Erythroblast (primary cell): ENCODE measurements at regions not wholly inside any gene's neighbourhood (a gene's known extent, or its start where the extent isn't known, plus 50 kb on each side); places are given as distances from the start of the nearest gene placed in this dataset.
"Not testable (repeated sequence)": the region's sequence is repeated elsewhere in the genome, so short reads cannot be mapped to it uniquely, and the experiment has no call there.

Experiments
- GATA1 ChIP-seq: IDR thresholded peaks from 2 replicates; pipeline ENCODE4 v1.6.1; 2011; ENCODE audit warnings: low read depth, mild to moderate bottlenecking, control low read depth, low read length, moderate library complexity
- POLR2A ChIP-seq: IDR thresholded peaks from 2 replicates; pipeline ENCODE4 v1.6.1; 2011; ENCODE audit warnings: mild to moderate bottlenecking, low read length

DNA sequence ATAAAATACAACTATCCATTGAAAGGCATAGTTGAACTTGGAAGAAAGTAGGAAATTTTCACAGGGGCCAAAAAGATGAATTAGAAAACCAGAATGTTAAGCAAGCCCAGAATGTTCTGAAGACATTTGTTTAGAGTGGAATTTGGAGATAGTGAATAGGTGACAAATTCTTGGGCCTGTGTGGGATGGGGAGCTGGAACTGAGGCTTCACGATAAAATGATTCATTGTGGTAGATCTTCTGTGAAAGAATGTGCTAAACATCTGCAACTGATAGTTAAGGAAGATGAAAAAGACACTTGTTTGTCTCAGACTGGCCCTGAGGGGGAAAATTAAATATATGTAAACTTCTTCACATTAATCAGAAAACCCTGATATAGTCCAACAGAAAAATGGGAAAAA lies 658.9 kb downstream of the PRIM2 start:
- TF ChIP-seq POLR2A, GATA1: not testable (repeated sequence)
